ENCODE measurements at regions not wholly inside any gene's neighbourhood (a gene's known extent, or its start where the extent isn't known, plus 50 kb on each side); places are given as distances from the start of the nearest gene placed in this dataset.

DNA sequence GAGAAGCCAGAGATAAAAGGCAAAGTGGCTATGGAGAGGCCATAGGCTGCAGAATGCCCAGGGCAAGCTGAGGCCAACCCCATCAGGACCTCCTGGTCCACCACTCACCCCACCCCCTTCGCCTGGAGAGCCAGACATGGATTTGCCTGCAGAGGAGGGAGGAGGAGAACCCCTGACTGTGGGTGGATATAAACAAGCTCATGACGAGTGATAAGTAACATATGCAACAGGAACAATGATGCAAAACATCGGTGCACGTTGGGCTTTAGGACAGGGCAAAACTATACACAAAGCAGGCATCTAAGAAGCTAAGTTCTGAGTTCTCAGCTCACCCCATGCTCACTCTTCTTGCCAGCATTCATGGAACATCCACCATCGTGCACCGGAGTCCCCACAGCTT is 150.3 kb downstream of the ETS2 start:
- TF ChIP-seq, protein P1, sequence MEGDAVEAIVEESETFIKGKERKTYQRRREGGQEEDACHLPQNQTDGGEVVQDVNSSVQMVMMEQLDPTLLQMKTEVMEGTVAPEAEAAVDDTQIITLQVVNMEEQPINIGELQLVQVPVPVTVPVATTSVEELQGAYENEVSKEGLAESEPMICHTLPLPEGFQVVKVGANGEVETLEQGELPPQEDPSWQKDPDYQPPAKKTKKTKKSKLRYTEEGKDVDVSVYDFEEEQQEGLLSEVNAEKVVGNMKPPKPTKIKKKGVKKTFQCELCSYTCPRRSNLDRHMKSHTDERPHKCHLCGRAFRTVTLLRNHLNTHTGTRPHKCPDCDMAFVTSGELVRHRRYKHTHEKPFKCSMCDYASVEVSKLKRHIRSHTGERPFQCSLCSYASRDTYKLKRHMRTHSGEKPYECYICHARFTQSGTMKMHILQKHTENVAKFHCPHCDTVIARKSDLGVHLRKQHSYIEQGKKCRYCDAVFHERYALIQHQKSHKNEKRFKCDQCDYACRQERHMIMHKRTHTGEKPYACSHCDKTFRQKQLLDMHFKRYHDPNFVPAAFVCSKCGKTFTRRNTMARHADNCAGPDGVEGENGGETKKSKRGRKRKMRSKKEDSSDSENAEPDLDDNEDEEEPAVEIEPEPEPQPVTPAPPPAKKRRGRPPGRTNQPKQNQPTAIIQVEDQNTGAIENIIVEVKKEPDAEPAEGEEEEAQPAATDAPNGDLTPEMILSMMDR (IDR thresholded peaks at IDR 0.05) = no peak
- intact Hi-C loops (cut with DNase I) = no loop called here

DNA sequence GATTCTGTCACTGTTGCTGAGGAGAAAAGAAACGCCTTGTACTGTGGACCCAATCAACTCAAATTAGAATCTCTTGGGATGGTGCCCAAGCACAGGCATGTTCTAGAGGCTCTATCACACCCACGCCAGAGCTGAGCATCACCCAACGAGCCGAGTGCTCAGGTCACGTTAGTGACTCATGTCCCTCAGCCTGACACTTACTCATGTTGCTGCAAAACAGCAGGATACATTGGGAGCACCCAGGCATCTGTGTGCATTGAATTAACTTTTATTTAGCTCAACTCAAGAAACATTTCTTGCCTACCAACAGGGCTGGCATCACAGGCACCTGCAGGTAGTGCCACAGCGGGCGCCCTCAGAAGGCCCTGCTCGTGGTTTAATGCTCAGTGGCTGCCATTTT is 149.8 kb downstream of the ETS2 start:
- Histone ChIP-seq H3K4me3 (no peak overlapping the region), H3K36me3 (no peaks in the 10 kb centered on the region), H3K9me3 (no peaks in the 10 kb centered on the region), H3K4me1 (peaks cover 0 to 11% of the 10 kb centered on the region in 2 donors), H3K27ac (no peak overlapping the region), H3K27me3 (no peaks in the 10 kb centered on the region)
- no peak for DNase-seq (ENCODE audit: low spot score in 2 of 2)
- TF ChIP-seq, protein P1 (IDR thresholded peaks at IDR 0.05) = no peak
- intact Hi-C loops (cut with DNase I) = no loop called here

More for the DNA sequence above, 150.3 kb downstream of the ETS2 start:
- DNase-seq (ENCODE audit: low spot score in 2 of 2) = no peak
- peaks cover 0 to 11% of the 10 kb centered on the region in 2 donors for H3K4me1 ChIP-seq
- no peaks in the 10 kb centered on the region for H3K27me3 ChIP-seq
- no peak overlapping the region for H3K4me3 ChIP-seq
- no peak overlapping the region for H3K27ac ChIP-seq
- H3K9me3 ChIP-seq = no peaks in the 10 kb centered on the region
- no peaks in the 10 kb centered on the region for H3K36me3 ChIP-seq

DNA sequence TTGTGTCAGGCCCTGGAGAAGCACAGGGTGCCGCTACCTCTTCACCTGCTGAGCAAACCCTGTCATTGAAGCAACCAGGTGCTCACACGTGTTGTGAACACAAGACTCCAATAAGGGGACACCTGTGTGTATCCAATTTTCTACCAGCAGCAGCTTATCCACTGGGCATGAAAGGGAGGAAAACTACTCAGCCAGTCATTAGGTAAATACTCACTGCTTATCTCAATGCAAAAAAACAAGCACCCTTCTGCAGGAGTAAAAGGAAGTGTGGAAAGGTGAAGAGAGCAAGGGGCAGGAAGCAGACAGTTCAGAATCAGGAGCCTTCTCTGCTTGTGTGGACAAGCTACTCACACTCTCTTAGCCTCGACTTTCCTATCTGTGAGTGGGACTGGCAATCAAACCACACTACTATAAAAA is 148.9 kb downstream of the ETS2 start:
- Histone ChIP-seq H3K4me1 (peaks cover 0 to 11% of the 10 kb centered on the region in 2 donors), H3K27ac (no peak overlapping the region), H3K9me3 (no peaks in the 10 kb centered on the region), H3K36me3 (no peaks in the 10 kb centered on the region), H3K4me3 (no peak overlapping the region), H3K27me3 (no peaks in the 10 kb centered on the region)
- DNase-seq (ENCODE audit: low spot score in 2 of 2) = no peak
- intact Hi-C loops (cut with DNase I) = no loop called here
- TF ChIP-seq, protein P1 (IDR thresholded peaks at IDR 0.05) = no peak

DNA sequence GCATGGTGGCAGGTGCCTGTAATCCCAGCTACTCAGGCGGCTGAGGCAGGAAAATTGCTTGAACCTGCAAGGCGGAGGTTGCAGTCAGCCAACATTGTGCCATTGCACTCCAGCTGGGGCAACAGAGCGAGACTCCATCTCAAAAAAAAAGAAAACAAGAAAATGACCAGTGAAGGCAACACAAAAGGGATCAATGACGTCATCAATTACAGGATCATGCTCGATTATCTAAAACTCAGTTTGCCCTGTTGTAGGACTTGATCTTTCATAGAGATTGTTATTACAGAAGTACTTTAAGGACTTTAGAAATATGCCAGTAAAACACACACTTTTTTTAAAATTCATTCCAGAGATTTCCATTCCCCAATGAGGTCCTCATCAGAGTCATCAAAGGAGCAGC is 147.8 kb downstream of the ETS2 start:
- Histone ChIP-seq H3K4me1 (peaks cover 0 to 2% of the 10 kb centered on the region in 2 donors), H3K27me3 (no peaks in the 10 kb centered on the region), H3K9me3 (no peaks in the 10 kb centered on the region), H3K36me3 (no peaks in the 10 kb centered on the region), H3K27ac (no peak overlapping the region), H3K4me3 (no peak overlapping the region)
- intact Hi-C loops (cut with DNase I) = no loop called here
- TF ChIP-seq, protein P1 (IDR thresholded peaks at IDR 0.05) = no peak
- DNase-seq (ENCODE audit: low spot score in 2 of 2) = no peak

DNA sequence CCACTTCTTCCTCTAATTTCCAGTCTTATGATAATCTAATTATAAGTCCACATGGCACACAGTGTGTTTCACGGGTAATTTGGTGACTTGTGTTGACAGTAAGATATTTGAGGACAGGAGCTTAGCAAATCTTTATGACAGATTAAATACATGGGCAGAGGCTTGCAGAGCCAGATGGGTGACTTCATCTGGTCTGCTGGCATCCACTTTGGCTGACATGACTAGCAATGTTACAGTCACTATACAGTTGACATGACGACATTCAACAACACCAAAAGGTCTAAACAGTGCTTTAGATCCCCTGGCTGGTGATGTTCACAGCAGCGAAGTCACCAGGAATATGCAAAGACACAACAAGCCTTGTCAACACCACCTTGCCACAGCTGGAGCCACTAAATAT is 147.2 kb downstream of the ETS2 start:
- TF ChIP-seq, protein P1 (IDR thresholded peaks at IDR 0.05) = no peak

DNA sequence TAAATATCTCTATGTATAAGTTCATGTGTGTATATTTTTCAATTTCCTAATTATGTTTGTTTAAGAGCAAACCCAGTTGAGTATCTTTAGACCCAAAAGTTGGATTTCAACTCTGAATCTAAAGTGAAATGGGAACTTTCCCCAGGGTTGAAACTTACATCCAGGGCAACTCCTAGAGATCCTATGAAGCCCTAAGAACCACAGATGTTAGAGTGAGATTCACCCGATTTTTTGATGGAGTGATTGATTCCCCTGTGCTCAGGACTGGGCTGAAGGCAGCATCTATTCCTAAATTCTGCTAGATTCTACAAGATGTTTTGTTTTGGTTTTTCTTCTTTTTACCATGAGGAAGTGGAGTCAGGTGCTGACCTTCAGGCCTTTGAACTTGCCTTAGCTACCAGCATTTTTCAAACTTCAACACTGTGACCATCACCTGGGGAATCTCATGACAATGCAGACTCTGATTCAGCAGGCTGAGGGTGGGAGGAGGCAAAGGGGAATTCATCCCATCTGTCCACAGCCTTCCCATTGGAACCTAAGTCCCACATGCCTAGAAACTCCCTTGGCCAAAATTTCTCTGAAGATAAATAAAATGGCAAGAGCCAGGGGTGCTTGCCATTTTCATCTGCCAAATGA is 145.5 kb downstream of the ETS2 start:
- intact Hi-C loops (cut with DNase I) = no loop called here
- TF ChIP-seq, protein P1 (IDR thresholded peaks at IDR 0.05) = no peak
- no peak overlapping the region for H3K4me3 ChIP-seq
- no peaks in the 10 kb centered on the region for H3K9me3 ChIP-seq
- no peak overlapping the region for H3K27ac ChIP-seq
- DNase-seq (ENCODE audit: low spot score in 2 of 2) = no peak
- no peaks in the 10 kb centered on the region for H3K36me3 ChIP-seq
- H3K27me3 ChIP-seq = no peaks in the 10 kb centered on the region
- H3K4me1 ChIP-seq = no peaks in the 10 kb centered on the region

More for the DNA sequence above, 147.2 kb downstream of the ETS2 start:
- DNase-seq (ENCODE audit: low spot score in 2 of 2) = no peak
- H3K36me3 ChIP-seq = no peaks in the 10 kb centered on the region
- H3K9me3 ChIP-seq = no peaks in the 10 kb centered on the region
- intact Hi-C loops (cut with DNase I) = no loop called here
- H3K4me3 ChIP-seq = no peak overlapping the region
- no peaks in the 10 kb centered on the region for H3K27me3 ChIP-seq
- no peaks in the 10 kb centered on the region for H3K4me1 ChIP-seq
- H3K27ac ChIP-seq = no peak overlapping the region
